Caco-2 (cell line): ENCODE measurements at regions not wholly inside any gene's neighbourhood (a gene's known extent, or its start where the extent isn't known, plus 50 kb on each side); places are given as distances from the start of the nearest gene placed in this dataset.
A peak's percentile ranks its signal among the peaks of the same experiment; 100 is the strongest.

ENCODE experiments used
- BruUV-seq: library from RNA; stranded (reverse); fragments of 400-500 nt; replicated peaks from 2 replicates; lab custom pipeline; 2021; lab: Mats Ljungman, UMichigan
- CTCF ChIA-PET: fragments of 300-600 bp; sonication (Branson Sonifier 250); formaldehyde crosslinking; loops from one replicate; lab custom pipeline; 2022; ENCODE audit warnings: antibody characterized with exemption; lab: Charles Lee
- POLR2A ChIA-PET: fragments of 300-600 bp; sonication (Branson Sonifier 250); formaldehyde crosslinking; loops from one replicate; lab custom pipeline; 2022; ENCODE audit warnings: antibody characterized with exemption; lab: Charles Lee
- DNase-seq, 2 experiments: peaks; one replicate each; pipeline versions ENCODE4 v3.0.0 to v3.0.0-alpha.2; 2020 to 2022
- H3K27me3 ChIP-seq: replicated peaks from 2 replicates; pipeline ENCODE4 v1.6.0; 2011; ENCODE audit warnings: low read length; ENCODE audit not compliant: control insufficient read depth, insufficient read depth
- H3K36me3 ChIP-seq: 2 replicates; pipeline ENCODE4 v1.5.1; 2011; ENCODE audit warnings: low read length; ENCODE audit not compliant: control insufficient read depth, insufficient read depth
- H3K4me1 ChIP-seq: fragments of 250-450 bp; sonication (Bioruptor Pico); 2 replicates; pipeline ENCODE4 v1.5.1; 2020; ENCODE audit warnings: mild to moderate bottlenecking
- H3K4me3 ChIP-seq: 2 replicates; pipeline ENCODE4 v1.5.1; 2011; ENCODE audit warnings: low read depth, mild to moderate bottlenecking, control low read depth, low read length
- H3K9me3 ChIP-seq: fragments of 250-450 bp; sonication (Bioruptor Pico); 2 replicates; pipeline ENCODE4 v1.5.1; 2020; ENCODE audit warnings: mild to moderate bottlenecking, moderate library complexity
- H3K27ac Mint-ChIP-seq: one replicate; pipeline ENCODE4 v1.8.0; 2022; ENCODE audit warnings: mixed read lengths; ENCODE audit not compliant: unreplicated experiment
- H3K27me3 Mint-ChIP-seq: one replicate; pipeline ENCODE4 v1.8.0; 2022; ENCODE audit warnings: mixed read lengths; ENCODE audit not compliant: insufficient read depth, unreplicated experiment
- H3K36me3 Mint-ChIP-seq: one replicate; pipeline ENCODE4 v1.8.0; 2022; ENCODE audit warnings: mild to moderate bottlenecking, mixed read lengths; ENCODE audit not compliant: insufficient read depth, unreplicated experiment
- H3K4me1 Mint-ChIP-seq: one replicate; pipeline ENCODE4 v1.8.0; 2022; ENCODE audit warnings: low read depth, mixed read lengths; ENCODE audit not compliant: unreplicated experiment
- H3K4me3 Mint-ChIP-seq: one replicate; pipeline ENCODE4 v1.8.0; 2022; ENCODE audit warnings: mild to moderate bottlenecking, moderate library complexity, mixed read lengths; ENCODE audit not compliant: unreplicated experiment
- H3K9me3 Mint-ChIP-seq: one replicate; pipeline ENCODE4 v1.8.0; 2022; ENCODE audit warnings: mixed read lengths; ENCODE audit not compliant: unreplicated experiment
- intact Hi-C: fragments of 100-400 bp; cut with micrococcal nuclease; formaldehyde crosslinking; loops from one replicate; pipeline ENCODE4 v1.10.0; 2022; ENCODE audit not compliant: unreplicated experiment
- TF ChIP-seq, protein P1 (sequence below), 2 experiments: fragments of 200-600 bp in 1 of 2; IDR thresholded peaks; 1 replicate in 1 of 2; 2 replicates in 1 of 2; pipeline versions ENCODE4 v1.5.1 to v1.8.0; 2011 to 2022; ENCODE audit warnings: antibody characterized with exemption in 1 of 2, control low read depth in 1 of 2, inconsistent platforms in 1 of 2, low read depth in 1 of 2, low read length in 1 of 2, mild to moderate bottlenecking in 1 of 2, moderate library complexity in 1 of 2; ENCODE audit not compliant: insufficient read depth in 1 of 2, severe bottlenecking in 1 of 2, unreplicated experiment in 1 of 2

DNA sequence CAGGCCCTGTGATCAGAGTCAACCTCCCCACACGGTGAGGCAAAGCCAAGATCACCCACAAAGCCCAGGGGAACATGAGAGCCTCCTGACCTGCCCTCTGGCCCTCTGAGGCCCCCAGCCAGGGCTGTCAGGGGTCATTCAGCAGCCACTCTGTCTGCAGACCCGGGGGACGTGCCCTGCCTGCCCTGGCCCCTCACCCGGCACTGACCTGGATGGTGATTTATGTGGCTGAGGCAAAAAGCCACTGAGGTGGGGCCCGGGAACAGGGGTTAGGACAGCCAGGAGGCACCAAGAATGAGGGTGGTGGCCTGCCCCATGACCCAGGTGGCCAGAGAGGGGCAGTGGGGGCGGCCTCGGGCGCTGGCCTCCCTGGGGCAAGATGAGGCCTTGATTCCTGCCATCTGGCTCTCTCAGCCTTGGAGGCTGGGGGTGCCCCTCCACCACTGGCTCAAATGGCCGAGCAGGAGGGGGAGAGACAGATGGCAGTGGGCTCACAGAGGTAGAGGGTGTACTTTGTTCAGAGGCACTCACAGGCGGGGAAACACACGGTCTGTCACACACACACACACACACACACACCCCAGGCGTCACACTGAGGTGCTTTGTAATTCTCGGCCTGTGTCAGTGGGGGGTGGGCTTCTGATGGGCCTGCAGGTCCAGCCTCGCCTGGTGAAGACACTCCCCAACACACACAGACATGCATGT lies 174.0 kb upstream of the GSE1 start:
- no peaks in the 10 kb centered on the region for H3K36me3 Mint-ChIP-seq
- no peak for DNase-seq
- POLR2A ChIA-PET: no interaction called here
- Histone ChIP-seq H3K9me3 (no peaks in the 10 kb centered on the region), H3K4me1 (peaks cover 45% of the 10 kb centered on the region), H3K27me3 (no peaks in the 10 kb centered on the region), H3K36me3 (no peaks in the 10 kb centered on the region), H3K4me3 (no peak overlapping the region)
- TF ChIP-seq, protein P1, sequence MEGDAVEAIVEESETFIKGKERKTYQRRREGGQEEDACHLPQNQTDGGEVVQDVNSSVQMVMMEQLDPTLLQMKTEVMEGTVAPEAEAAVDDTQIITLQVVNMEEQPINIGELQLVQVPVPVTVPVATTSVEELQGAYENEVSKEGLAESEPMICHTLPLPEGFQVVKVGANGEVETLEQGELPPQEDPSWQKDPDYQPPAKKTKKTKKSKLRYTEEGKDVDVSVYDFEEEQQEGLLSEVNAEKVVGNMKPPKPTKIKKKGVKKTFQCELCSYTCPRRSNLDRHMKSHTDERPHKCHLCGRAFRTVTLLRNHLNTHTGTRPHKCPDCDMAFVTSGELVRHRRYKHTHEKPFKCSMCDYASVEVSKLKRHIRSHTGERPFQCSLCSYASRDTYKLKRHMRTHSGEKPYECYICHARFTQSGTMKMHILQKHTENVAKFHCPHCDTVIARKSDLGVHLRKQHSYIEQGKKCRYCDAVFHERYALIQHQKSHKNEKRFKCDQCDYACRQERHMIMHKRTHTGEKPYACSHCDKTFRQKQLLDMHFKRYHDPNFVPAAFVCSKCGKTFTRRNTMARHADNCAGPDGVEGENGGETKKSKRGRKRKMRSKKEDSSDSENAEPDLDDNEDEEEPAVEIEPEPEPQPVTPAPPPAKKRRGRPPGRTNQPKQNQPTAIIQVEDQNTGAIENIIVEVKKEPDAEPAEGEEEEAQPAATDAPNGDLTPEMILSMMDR (IDR thresholded peaks at IDR 0.05; ENCODE audit: insufficient read depth in 1 of 2, low read depth in 1 of 2, low read length in 1 of 2, severe bottlenecking in 1 of 2, unreplicated experiment in 1 of 2): no peak
- no peak overlapping the region for H3K4me3 Mint-ChIP-seq
- intact Hi-C loops: loop anchor here (5.0 kb wide), 3 partner anchors 33 to 173 kb away; partner anchors contain the start of gene GSE1
- H3K27ac Mint-ChIP-seq: peak overlapping the region; percentile 92
- no peaks in the 10 kb centered on the region for H3K27me3 Mint-ChIP-seq
- peaks cover 24% of the 10 kb centered on the region for H3K4me1 Mint-ChIP-seq
- no peaks in the 10 kb centered on the region for H3K9me3 Mint-ChIP-seq
- BruUV-seq: no TSS peak
- CTCF ChIA-PET: interaction anchor here (3.4 kb wide), 2 partner anchors 17 to 114 kb away, joined by 12 to 59 read pairs; no protein-coding TSS in a partner anchor

GRCh38 chr16:85440744-85441143 lies 172.4 kb upstream of the GSE1 start:
- no peaks in the 10 kb centered on the region for H3K27me3 Mint-ChIP-seq
- no peak overlapping the region for H3K27ac Mint-ChIP-seq
- peaks cover 54% of the 10 kb centered on the region for H3K4me1 ChIP-seq
- no peaks in the 10 kb centered on the region for H3K9me3 Mint-ChIP-seq
- no TSS peak for BruUV-seq
- H3K36me3 ChIP-seq: no peaks in the 10 kb centered on the region
- ChIA-PET CTCF (interaction anchor here (0.9 kb wide), 1 partner anchor 117 kb away, joined by 3 read pairs; no protein-coding TSS in a partner anchor), POLR2A (no interaction called here)
- no peak overlapping the region for H3K4me3 Mint-ChIP-seq
- no peak for DNase-seq
- intact Hi-C loops: no loop called here
- peaks cover 36% of the 10 kb centered on the region for H3K4me1 Mint-ChIP-seq
- H3K27me3 ChIP-seq: no peaks in the 10 kb centered on the region
- TF ChIP-seq, protein P1 (IDR thresholded peaks at IDR 0.05; ENCODE audit: insufficient read depth in 1 of 2, low read depth in 1 of 2, low read length in 1 of 2, severe bottlenecking in 1 of 2, unreplicated experiment in 1 of 2): no peak
- no peaks in the 10 kb centered on the region for H3K9me3 ChIP-seq
- no peaks in the 10 kb centered on the region for H3K36me3 Mint-ChIP-seq
- no peak overlapping the region for H3K4me3 ChIP-seq

- DNase-seq: no peak
- no peak overlapping the region for H3K4me3 Mint-ChIP-seq
Observed at GRCh38 chr16:85441189-85441889, 171.8 kb upstream of the GSE1 start.

More at GRCh38 chr16:85441189-85441889, 171.8 kb upstream of the GSE1 start:
- Histone ChIP-seq H3K9me3 (no peaks in the 10 kb centered on the region), H3K4me3 (no peak overlapping the region), H3K27me3 (no peaks in the 10 kb centered on the region), H3K4me1 (peaks cover 48% of the 10 kb centered on the region), H3K36me3 (no peaks in the 10 kb centered on the region)
- peaks cover 36% of the 10 kb centered on the region for H3K4me1 Mint-ChIP-seq
- H3K27me3 Mint-ChIP-seq: no peaks in the 10 kb centered on the region
- no TSS peak for BruUV-seq
- ChIA-PET POLR2A (no interaction called here), CTCF (interaction anchor here (0.9 kb wide), 1 partner anchor 116 kb away, joined by 3 read pairs; no protein-coding TSS in a partner anchor)
- intact Hi-C loops: no loop called here
- H3K27ac Mint-ChIP-seq: peak overlapping the region; percentile 74
- TF ChIP-seq, protein P1 (IDR thresholded peaks at IDR 0.05; ENCODE audit: insufficient read depth in 1 of 2, low read depth in 1 of 2, low read length in 1 of 2, severe bottlenecking in 1 of 2, unreplicated experiment in 1 of 2): no peak
- no peaks in the 10 kb centered on the region for H3K9me3 Mint-ChIP-seq
- no peaks in the 10 kb centered on the region for H3K36me3 Mint-ChIP-seq
